ENCODE measurements at regions not wholly inside any gene's neighbourhood (a gene's known extent, or its start where the extent isn't known, plus 50 kb on each side); places are given as distances from the start of the nearest gene placed in this dataset.

GRCh38 chr2:14272396-14273075 is 360.0 kb upstream of the LRATD1 start:
- Histone ChIP-seq H3K27me3 (replicated peaks; ENCODE audit: insufficient read depth, low read length) (no peaks in the 10 kb centered on the region), H3K27ac (ENCODE audit: low read length) (no peak overlapping the region), H3K36me3 (replicated peaks; ENCODE audit: insufficient read depth, low read length) (no peaks in the 10 kb centered on the region), H3K9me3 (replicated peaks; ENCODE audit: insufficient read depth, low read length) (no peaks in the 10 kb centered on the region), H4K20me1 (ENCODE audit: insufficient read depth, low read length) (no peaks in the 10 kb centered on the region), H3K4me3 (ENCODE audit: low read length) (no peak overlapping the region), H3F3A (ENCODE audit: insufficient read depth, low read length) (no peaks in the 10 kb centered on the region), H3K9ac (ENCODE audit: low read length) (no peak overlapping the region), H3K79me2 (ENCODE audit: low read length) (no peaks in the 10 kb centered on the region), H3K9me2 (replicated peaks; ENCODE audit: insufficient read depth, low read length) (no peaks in the 10 kb centered on the region), H2AFZ (ENCODE audit: low read length) (no peak overlapping the region), H3K4me2 (ENCODE audit: low read depth, low read length) (no peak overlapping the region), H3K4me1 (ENCODE audit: low read length) (no peaks in the 10 kb centered on the region)
- no peak for DNase-seq
- TF ChIP-seq CTCF (IDR thresholded peaks at IDR 0.05; ENCODE audit: low read length), result no peak

- no peaks in the 10 kb centered on the region for H3F3A ChIP-seq (ENCODE audit: insufficient read depth, low read length)
- H3K4me3 ChIP-seq (ENCODE audit: low read length), result no peak overlapping the region
- H3K27ac ChIP-seq (ENCODE audit: low read length), result no peak overlapping the region
- no peak overlapping the region for H3K4me2 ChIP-seq (ENCODE audit: low read depth, low read length)
- no peak overlapping the region for H3K9ac ChIP-seq (ENCODE audit: low read length)
- no peak overlapping the region for H2AFZ ChIP-seq (ENCODE audit: low read length)
- H3K36me3 ChIP-seq (replicated peaks; ENCODE audit: insufficient read depth, low read length), result no peaks in the 10 kb centered on the region
- no peaks in the 10 kb centered on the region for H3K4me1 ChIP-seq (ENCODE audit: low read length)
- no peaks in the 10 kb centered on the region for H3K9me3 ChIP-seq (replicated peaks; ENCODE audit: insufficient read depth, low read length)
- DNase-seq, result no peak
- no peaks in the 10 kb centered on the region for H3K9me2 ChIP-seq (replicated peaks; ENCODE audit: insufficient read depth, low read length)
- H3K79me2 ChIP-seq (ENCODE audit: low read length), result no peaks in the 10 kb centered on the region
- H4K20me1 ChIP-seq (ENCODE audit: insufficient read depth, low read length), result no peaks in the 10 kb centered on the region
- TF ChIP-seq EZH2 (optimal IDR thresholded peaks at IDR 0.05; ENCODE audit: low read depth, low read length), result no peak
- no peak for TF ChIP-seq CTCF (IDR thresholded peaks at IDR 0.05; ENCODE audit: low read length)
- TF ChIP-seq EZH2phosphoT487 (IDR thresholded peaks at IDR 0.05; ENCODE audit: low read length), result no peak
- no peaks in the 10 kb centered on the region for H3K27me3 ChIP-seq (replicated peaks; ENCODE audit: insufficient read depth, low read length)
These were observed 358.9 kb upstream of the LRATD1 start for GRCh38 chr2:14273650-14274049.

GRCh38 chr2:14284244-14284643 is 348.3 kb upstream of the LRATD1 start:
- Histone ChIP-seq H3K9me2 (replicated peaks; ENCODE audit: insufficient read depth, low read length) (no peaks in the 10 kb centered on the region), H3F3A (ENCODE audit: insufficient read depth, low read length) (no peaks in the 10 kb centered on the region), H3K27me3 (replicated peaks; ENCODE audit: insufficient read depth, low read length) (no peaks in the 10 kb centered on the region), H3K9me3 (replicated peaks; ENCODE audit: insufficient read depth, low read length) (no peaks in the 10 kb centered on the region), H4K20me1 (ENCODE audit: insufficient read depth, low read length) (no peaks in the 10 kb centered on the region), H3K9ac (ENCODE audit: low read length) (no peak overlapping the region), H3K79me2 (ENCODE audit: low read length) (no peaks in the 10 kb centered on the region), H2AFZ (ENCODE audit: low read length) (no peak overlapping the region), H3K4me1 (ENCODE audit: low read length) (no peaks in the 10 kb centered on the region), H3K4me2 (ENCODE audit: low read depth, low read length) (no peak overlapping the region), H3K36me3 (replicated peaks; ENCODE audit: insufficient read depth, low read length) (no peaks in the 10 kb centered on the region), H3K27ac (ENCODE audit: low read length) (no peak overlapping the region), H3K4me3 (ENCODE audit: low read length) (no peak overlapping the region)
- no peak for DNase-seq
- TF ChIP-seq CTCF (IDR thresholded peaks at IDR 0.05; ENCODE audit: low read length) (no peak), EZH2 (optimal IDR thresholded peaks at IDR 0.05; ENCODE audit: low read depth, low read length) (no peak), EZH2phosphoT487 (IDR thresholded peaks at IDR 0.05; ENCODE audit: low read length) (no peak)
